ENCODE measurements at regions not wholly inside any gene's neighbourhood (a gene's known extent, or its start where the extent isn't known, plus 50 kb on each side); places are given as distances from the start of the nearest gene placed in this dataset.

DNA sequence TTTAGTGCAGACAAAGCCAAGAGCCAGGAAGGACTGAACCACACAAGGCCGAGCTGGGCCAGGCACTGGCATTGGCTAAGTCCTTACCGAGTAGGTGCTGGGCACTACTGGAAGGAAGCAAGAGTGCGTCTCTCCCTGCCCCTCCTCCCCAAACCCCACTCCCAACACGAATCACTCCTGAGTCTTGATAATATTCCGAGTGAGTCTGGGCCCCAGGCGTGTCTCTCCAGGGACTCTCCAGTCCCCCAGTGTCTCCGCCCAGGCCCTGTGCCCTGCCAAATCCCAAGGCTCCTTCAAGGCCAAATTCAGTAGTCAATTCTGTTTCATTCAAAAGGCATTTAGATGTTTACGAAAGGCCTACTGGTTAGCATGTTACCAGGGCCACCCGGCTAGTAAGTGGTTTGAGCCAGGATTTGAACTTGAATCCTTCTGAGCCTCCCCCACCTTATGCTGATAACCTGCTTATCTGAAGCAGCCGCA, 82.8 kb downstream of the GLI2 start:
- TF ChIP-seq POLR2AphosphoS5 (IDR thresholded peaks at IDR 0.05) (no peak), POLR2A (IDR thresholded peaks at IDR 0.05) (no peak), EP300 (IDR thresholded peaks at IDR 0.05) (no peak)
- TF ChIP-seq, protein P1, sequence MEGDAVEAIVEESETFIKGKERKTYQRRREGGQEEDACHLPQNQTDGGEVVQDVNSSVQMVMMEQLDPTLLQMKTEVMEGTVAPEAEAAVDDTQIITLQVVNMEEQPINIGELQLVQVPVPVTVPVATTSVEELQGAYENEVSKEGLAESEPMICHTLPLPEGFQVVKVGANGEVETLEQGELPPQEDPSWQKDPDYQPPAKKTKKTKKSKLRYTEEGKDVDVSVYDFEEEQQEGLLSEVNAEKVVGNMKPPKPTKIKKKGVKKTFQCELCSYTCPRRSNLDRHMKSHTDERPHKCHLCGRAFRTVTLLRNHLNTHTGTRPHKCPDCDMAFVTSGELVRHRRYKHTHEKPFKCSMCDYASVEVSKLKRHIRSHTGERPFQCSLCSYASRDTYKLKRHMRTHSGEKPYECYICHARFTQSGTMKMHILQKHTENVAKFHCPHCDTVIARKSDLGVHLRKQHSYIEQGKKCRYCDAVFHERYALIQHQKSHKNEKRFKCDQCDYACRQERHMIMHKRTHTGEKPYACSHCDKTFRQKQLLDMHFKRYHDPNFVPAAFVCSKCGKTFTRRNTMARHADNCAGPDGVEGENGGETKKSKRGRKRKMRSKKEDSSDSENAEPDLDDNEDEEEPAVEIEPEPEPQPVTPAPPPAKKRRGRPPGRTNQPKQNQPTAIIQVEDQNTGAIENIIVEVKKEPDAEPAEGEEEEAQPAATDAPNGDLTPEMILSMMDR (IDR thresholded peaks at IDR 0.05): no peak
- no peaks in the 10 kb centered on the region for H3K27me3 ChIP-seq
- H3K27ac ChIP-seq: peak overlapping the region in 2 of 4 donors; percentile 21 to 42
- H3K4me3 ChIP-seq: no peak overlapping the region
- DNase-seq: no peak
- H3K9me3 ChIP-seq: no peaks in the 10 kb centered on the region
- ATAC-seq (ENCODE audit: low FRiP score in 2 of 2): peak in 1 of 2 donors; percentile 10
- H3K36me3 ChIP-seq: no peaks in the 10 kb centered on the region
- WGBS, 2 donors: 73 to 77% methylated on average over 9 to 10 of the region's 10 CpGs
- peaks cover 0 to 6% (median 0%) of the 10 kb centered on the region in 4 donors for H3K4me1 ChIP-seq

DNA sequence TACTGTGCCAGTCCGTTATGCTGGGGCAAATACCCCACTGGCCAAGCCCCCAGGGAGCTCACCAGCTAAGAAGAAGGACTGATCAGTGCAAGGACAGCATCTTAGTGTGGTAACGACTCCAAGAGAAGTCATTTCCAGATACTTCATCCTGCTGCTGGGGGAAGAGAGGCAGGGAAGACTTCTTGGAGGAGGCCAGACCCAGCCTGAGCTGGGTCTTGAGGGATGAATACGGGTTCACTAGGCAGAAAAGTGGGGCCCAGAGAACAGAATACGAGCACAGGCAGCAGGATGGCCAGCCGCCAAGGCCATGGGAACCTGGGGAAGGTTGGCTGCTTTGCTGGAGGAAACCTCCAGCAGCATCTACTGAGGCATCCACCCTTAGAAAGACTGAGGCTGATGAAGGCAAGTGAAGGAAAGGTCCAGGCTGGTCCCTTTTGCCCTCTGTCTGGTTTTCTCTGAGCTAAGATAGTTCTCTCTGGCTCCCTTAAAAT, 84.1 kb downstream of the GLI2 start:
- Histone ChIP-seq H3K4me3 (no peak overlapping the region), H3K27ac (no peak overlapping the region), H3K4me1 (peaks cover 0 to 6% (median 0%) of the 10 kb centered on the region in 4 donors), H3K36me3 (no peaks in the 10 kb centered on the region), H3K9me3 (no peaks in the 10 kb centered on the region), H3K27me3 (no peaks in the 10 kb centered on the region)
- no peak for DNase-seq
- TF ChIP-seq EP300 (IDR thresholded peaks at IDR 0.05) (no peak), POLR2AphosphoS5 (IDR thresholded peaks at IDR 0.05) (no peak), POLR2A (IDR thresholded peaks at IDR 0.05) (no peak)
- TF ChIP-seq, protein P1 (IDR thresholded peaks at IDR 0.05): no peak
- 74 to 83% methylated on average over 5 of the region's 5 CpGs for whole genome bisulfite sequencing, 2 donors
- ATAC-seq (ENCODE audit: low FRiP score in 2 of 2): no peak

DNA sequence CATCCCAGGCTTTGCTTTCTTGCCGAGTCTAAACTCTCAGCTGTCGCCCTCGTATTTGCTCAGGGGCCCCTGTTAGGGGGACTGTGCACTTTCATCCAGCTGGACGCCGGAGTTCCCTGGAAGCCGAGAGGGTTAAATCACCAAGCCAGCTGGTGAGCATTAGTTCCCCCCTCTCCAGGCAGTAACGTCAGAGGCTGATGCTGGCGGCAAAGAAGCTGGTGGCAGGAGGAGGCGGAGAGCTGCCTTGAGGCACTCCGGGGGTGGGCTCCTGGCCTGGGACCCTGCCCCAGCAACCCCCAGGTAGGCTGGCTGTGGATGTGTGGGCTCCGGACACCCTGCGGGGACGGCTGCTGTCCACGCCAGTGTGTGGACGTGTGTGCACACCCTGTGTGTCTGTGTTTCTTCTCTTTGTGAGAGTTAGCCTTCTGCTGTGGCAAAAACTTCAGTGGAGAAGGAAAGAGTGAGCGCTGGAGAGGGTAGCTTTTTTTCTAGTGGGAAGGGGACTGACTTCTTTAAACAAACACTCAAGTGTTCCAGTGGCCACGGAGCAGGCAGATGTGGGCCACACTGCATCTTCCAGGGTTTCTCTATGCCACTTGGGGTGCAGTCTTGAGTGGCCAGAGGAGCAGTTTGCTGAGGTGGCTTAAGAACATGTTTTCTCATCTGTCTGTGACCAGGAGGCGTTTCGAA, 84.7 kb downstream of the GLI2 start:
- Histone ChIP-seq H3K9me3 (no peaks in the 10 kb centered on the region), H3K4me3 (no peak overlapping the region), H3K4me1 (peaks cover 0 to 6% (median 0%) of the 10 kb centered on the region in 4 donors), H3K27ac (no peak overlapping the region), H3K36me3 (no peaks in the 10 kb centered on the region), H3K27me3 (no peaks in the 10 kb centered on the region)
- peak in 1 of 2 donors; percentile 51 for ATAC-seq (ENCODE audit: low FRiP score in 2 of 2)
- TF ChIP-seq POLR2A (IDR thresholded peaks at IDR 0.05) (no peak), EP300 (IDR thresholded peaks at IDR 0.05) (no peak), POLR2AphosphoS5 (IDR thresholded peaks at IDR 0.05) (no peak)
- TF ChIP-seq, protein P1 (IDR thresholded peaks at IDR 0.05): no peak
- WGBS, 2 donors: 34 to 47% methylated on average over 9 to 19 of the region's 19 CpGs
- no peak for DNase-seq

DNA sequence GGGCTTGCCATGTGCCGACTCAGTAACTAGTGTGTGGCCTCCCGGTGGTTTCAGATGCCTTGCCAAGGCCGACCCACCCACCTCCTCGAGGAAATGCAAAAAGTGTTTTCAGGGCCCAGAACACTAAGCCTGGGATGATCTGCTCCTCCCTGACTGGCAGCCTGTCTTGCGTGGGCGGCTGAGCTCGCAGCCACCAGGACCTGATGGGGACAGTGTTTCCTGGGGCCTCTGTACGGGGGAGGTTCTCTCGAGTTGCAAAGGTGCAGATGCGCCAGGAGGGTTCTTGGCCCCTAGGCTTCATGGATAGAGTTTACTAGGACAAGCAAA, 85.2 kb downstream of the GLI2 start:
- 39% methylated on average over 10 of the region's 10 CpGs; no CpG with 5 or more reads in 1 of the 2 donors for WGBS, 2 donors
- H3K27ac ChIP-seq: no peak overlapping the region
- TF ChIP-seq POLR2AphosphoS5 (IDR thresholded peaks at IDR 0.05): no peak
- TF ChIP-seq POLR2A (IDR thresholded peaks at IDR 0.05): no peak
- TF ChIP-seq, protein P1 (IDR thresholded peaks at IDR 0.05): no peak
- no peak for TF ChIP-seq EP300 (IDR thresholded peaks at IDR 0.05)
- no peaks in the 10 kb centered on the region for H3K27me3 ChIP-seq
- H3K4me3 ChIP-seq: no peak overlapping the region
- ATAC-seq (ENCODE audit: low FRiP score in 2 of 2) (peak in 1 of 2 donors; percentile 26), DNase-seq (no peak)
- H3K4me1 ChIP-seq: peaks cover 0 to 6% (median 0%) of the 10 kb centered on the region in 4 donors
- no peaks in the 10 kb centered on the region for H3K9me3 ChIP-seq
- H3K36me3 ChIP-seq: no peaks in the 10 kb centered on the region

All from upper lobe of left lung (tissue), 6 donors.